Body of pancreas (tissue), 4 donors: ENCODE measurements at regions not wholly inside any gene's neighbourhood (a gene's known extent, or its start where the extent isn't known, plus 50 kb on each side); places are given as distances from the start of the nearest gene placed in this dataset.

ENCODE experiments used
- POLR2A ChIP-seq, 3 donors: fragments of 450-650 bp; IDR thresholded peaks; one replicate each; pipeline ENCODE4 v1.6.1; 2016; ENCODE audit warnings: antibody characterized with exemption in 3 of 3, mild to moderate bottlenecking in 2 of 3
- TF ChIP-seq, protein P1 (sequence below), 7 experiments: fragments of 450-650 bp in 4 of 7; fragments of 200-600 bp in 3 of 7; sonication (generic) in 3 of 7; IDR thresholded peaks; one replicate each; pipeline ENCODE4 v1.5.1; 2016 to 2019; ENCODE audit warnings: antibody characterized with exemption in 7 of 7

DNA sequence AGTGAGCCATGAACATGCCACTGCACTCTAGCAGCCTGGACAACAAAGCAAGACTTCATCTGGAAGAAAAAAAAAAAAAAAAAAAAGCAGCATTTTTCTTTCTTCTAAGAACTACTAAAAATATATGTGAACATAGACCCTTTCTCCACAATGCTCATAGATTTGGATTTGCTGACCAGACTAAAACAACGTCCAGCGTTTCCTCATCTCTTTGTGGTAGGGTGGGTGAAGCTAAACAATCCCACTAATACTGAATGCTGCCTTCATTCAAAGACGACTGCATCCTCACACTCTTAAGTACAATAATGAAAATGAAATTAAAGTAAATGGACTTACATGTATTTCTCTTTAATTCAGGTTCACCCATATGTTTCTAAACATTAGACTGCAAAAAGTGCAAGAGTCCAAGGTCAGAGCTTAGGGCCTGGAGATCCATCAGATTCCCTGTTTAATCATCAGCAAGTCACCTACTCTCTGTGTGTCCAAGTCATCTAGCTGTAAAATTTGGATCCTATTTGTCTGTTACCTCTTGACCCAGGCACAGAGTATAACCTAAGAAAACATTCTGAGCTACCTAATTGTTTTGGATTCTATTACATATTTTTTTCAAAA, 99.4 kb upstream of the NHSL1 start:
- TF ChIP-seq, protein P1, sequence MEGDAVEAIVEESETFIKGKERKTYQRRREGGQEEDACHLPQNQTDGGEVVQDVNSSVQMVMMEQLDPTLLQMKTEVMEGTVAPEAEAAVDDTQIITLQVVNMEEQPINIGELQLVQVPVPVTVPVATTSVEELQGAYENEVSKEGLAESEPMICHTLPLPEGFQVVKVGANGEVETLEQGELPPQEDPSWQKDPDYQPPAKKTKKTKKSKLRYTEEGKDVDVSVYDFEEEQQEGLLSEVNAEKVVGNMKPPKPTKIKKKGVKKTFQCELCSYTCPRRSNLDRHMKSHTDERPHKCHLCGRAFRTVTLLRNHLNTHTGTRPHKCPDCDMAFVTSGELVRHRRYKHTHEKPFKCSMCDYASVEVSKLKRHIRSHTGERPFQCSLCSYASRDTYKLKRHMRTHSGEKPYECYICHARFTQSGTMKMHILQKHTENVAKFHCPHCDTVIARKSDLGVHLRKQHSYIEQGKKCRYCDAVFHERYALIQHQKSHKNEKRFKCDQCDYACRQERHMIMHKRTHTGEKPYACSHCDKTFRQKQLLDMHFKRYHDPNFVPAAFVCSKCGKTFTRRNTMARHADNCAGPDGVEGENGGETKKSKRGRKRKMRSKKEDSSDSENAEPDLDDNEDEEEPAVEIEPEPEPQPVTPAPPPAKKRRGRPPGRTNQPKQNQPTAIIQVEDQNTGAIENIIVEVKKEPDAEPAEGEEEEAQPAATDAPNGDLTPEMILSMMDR (IDR thresholded peaks at IDR 0.05): no peak
- no peak for TF ChIP-seq POLR2A (IDR thresholded peaks at IDR 0.05)
